ENCODE measurements at regions not wholly inside any gene's neighbourhood (a gene's known extent, or its start where the extent isn't known, plus 50 kb on each side); places are given as distances from the start of the nearest gene placed in this dataset.

DNA sequence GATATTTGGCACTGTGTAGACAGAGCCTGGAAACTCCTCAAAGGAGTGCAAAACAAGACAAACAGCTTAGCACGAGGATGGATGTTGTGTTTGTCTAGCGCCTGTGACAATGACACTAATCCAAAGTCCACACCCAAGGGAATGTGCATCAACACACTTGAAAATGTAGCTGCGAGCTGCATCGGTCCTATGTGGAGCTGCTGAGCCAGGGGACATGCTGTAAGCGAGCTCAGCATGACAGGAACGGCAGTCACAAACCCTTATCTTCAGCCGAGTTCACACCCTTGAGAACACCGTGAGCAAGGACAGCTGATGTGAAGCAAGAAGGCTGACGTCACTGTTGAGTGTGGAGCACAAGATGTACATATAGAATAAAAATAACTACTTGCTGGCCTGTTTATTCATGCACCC, 684.3 kb downstream of the QKI start:
- DNase-seq (ENCODE audit: extremely low read depth in 1 of 4, low spot score in 3 of 4) (peak in 1 of 4 experiments; percentile 37), ATAC-seq (peak; percentile 87), FAIRE-seq (peak; percentile 74)
- Histone ChIP-seq H3K27me3 (ENCODE audit: control insufficient read depth in 2 of 2, insufficient read depth in 2 of 2, low read length in 2 of 2) (peaks cover 0 to 11% of the 10 kb centered on the region in 2 experiments; a peak in 2 of 5 replicates), H3K9ac (ENCODE audit: insufficient read depth in 1 of 2, low read depth in 2 of 2, low read length in 2 of 2) (no peak overlapping the region), H3K36me3 (ENCODE audit: control insufficient read depth, insufficient read depth, low read length) (no peaks in the 10 kb centered on the region), H3K9me3 (replicated peaks; ENCODE audit: control insufficient read depth, insufficient read depth, low read depth, low read length) (no peaks in the 10 kb centered on the region), H3K4me1 (replicated peaks in 1 of 2; ENCODE audit: control insufficient read depth in 2 of 2, insufficient read depth in 2 of 2, low read length in 2 of 2) (peaks cover 0 to 3% of the 10 kb centered on the region in 2 experiments; a peak in 1 of 5 replicates), H2AFZ (ENCODE audit: low read depth, low read length) (no peak overlapping the region), H4K20me1 (replicated peaks; ENCODE audit: control insufficient read depth, insufficient read depth, low read length) (no peaks in the 10 kb centered on the region), H3K4me2 (ENCODE audit: insufficient read depth, low read length) (no peak overlapping the region; the same call in 1 of the 2 replicates), H3K9me1 (ENCODE audit: control insufficient read depth, insufficient read depth, low read length) (no peaks in the 10 kb centered on the region), H3K4me3 (no peak overlapping the region), H3K79me2 (ENCODE audit: control insufficient read depth, insufficient read depth, low read length) (no peaks in the 10 kb centered on the region), H3K27ac (ENCODE audit: extremely low read depth, low read depth, low read length) (no peak overlapping the region)
- POLR2A ChIA-PET, result interaction anchor here (1.2 kb wide), 1 partner anchor 13 kb away, joined by 3 read pairs; no protein-coding TSS in a partner anchor
- in situ Hi-C loops (cut with MboI), result no loop called here
- 1% methylated on average over 9 of the region's 9 CpGs for WGBS (ENCODE audit: insufficient coverage, low coverage, missing lambda C conversion rate)
- no TSS peak for BruUV-seq (replicated peaks)
- intact Hi-C loops (cut with micrococcal nuclease), result no loop called here
- CTCF ChIA-PET (ENCODE audit: low intra/inter-chr PET ratio), result no interaction called here
- TF ChIP-seq, protein P1, sequence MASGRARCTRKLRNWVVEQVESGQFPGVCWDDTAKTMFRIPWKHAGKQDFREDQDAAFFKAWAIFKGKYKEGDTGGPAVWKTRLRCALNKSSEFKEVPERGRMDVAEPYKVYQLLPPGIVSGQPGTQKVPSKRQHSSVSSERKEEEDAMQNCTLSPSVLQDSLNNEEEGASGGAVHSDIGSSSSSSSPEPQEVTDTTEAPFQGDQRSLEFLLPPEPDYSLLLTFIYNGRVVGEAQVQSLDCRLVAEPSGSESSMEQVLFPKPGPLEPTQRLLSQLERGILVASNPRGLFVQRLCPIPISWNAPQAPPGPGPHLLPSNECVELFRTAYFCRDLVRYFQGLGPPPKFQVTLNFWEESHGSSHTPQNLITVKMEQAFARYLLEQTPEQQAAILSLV (tag; IDR thresholded peaks at IDR 0.05), result peak; percentile 54; the same call in 1 of the 2 replicates
- TF ChIP-seq ZBTB12 (CRISPR knock-in tag; IDR thresholded peaks at IDR 0.05) (peak; percentile 69), SMAD1 (IDR thresholded peaks at IDR 0.05; ENCODE audit: low read depth, low read length, partially characterized antibody) (no peak), NFE2 (IDR thresholded peaks at IDR 0.05; ENCODE audit: low read depth) (peak; percentile 33; the same call in 1 of the 2 replicates), JUN (IDR thresholded peaks at IDR 0.05; ENCODE audit: borderline replicate concordance, low read depth, low read length) (peak; percentile 67), JUN (CRISPR knock-in tag; IDR thresholded peaks at IDR 0.05; ENCODE audit: borderline replicate concordance) (no peak), ILF3 (IDR thresholded peaks at IDR 0.05; ENCODE audit: borderline replicate concordance) (no peak), NR2C1 (IDR thresholded peaks at IDR 0.05) (no peak), NR2C1 (tag; IDR thresholded peaks at IDR 0.05) (peak; percentile 30; the same call in 1 of the 2 replicates), POLR3A (IDR thresholded peaks at IDR 0.05; ENCODE audit: borderline replicate concordance, extremely low read depth, insufficient read depth, insufficient read length) (no peak), ZSCAN29 (IDR thresholded peaks at IDR 0.05) (peak; percentile 66), GABPA (tag; conservative IDR thresholded peaks at IDR 0.05; ENCODE audit: low read depth) (peak; percentile 6; the same call in 1 of the 2 replicates), ZNF239 (CRISPR knock-in tag; IDR thresholded peaks at IDR 0.05) (no peak), ZNF316 (IDR thresholded peaks at IDR 0.05) (no peak), NEUROD1 (IDR thresholded peaks at IDR 0.05; ENCODE audit: borderline replicate concordance, low read depth, low read length, partially characterized antibody) (no peak)

Measured in K562 (cell line).